ENCODE measurements at regions not wholly inside any gene's neighbourhood (a gene's known extent, or its start where the extent isn't known, plus 50 kb on each side); places are given as distances from the start of the nearest gene placed in this dataset.
"Not testable (repeated sequence)": the region's sequence is repeated elsewhere in the genome, so short reads cannot be mapped to it uniquely, and the experiment has no call there.

DNA sequence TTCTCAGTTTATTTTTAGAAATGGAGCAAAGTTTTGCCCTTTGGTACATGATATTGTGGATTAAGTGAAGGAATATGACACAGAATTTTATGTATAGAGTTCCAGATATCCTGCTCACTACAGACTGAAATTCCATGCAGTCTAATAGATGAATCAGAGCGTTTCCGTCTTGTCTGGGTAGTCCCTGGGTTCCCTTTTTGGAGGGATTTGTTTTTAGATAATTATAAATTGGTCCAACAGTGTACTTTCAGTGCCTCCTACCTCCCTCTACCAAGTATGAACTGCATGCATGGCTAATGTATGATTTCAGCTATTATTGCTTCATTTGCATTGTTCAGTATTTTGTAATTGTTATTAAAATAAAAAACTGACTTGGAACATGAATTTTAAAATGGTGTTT lies 74.4 kb downstream of the SEPTIN7 start:
- peak in 1 of 2 donors; percentile 44 for DNase-seq (ENCODE audit: low read depth in 2 of 2)
- TF ChIP-seq CTCF (conservative IDR thresholded peaks at IDR 0.05 in 1 of 2, IDR thresholded peaks at IDR 0.05 in 1 of 2; ENCODE audit: low read depth in 1 of 2, low read length in 2 of 2) = no peak
- TF ChIP-seq EZH2 (IDR thresholded peaks at IDR 0.05; ENCODE audit: low read length, missing control alignments) = no peak
- no peaks in the 10 kb centered on the region for H3K9me3 ChIP-seq (ENCODE audit: control insufficient read depth, insufficient read depth, low read depth, low read length)
- no peak overlapping the region for H3K4me2 ChIP-seq (ENCODE audit: extremely low read depth, insufficient read depth, low read length)
- H3K4me3 ChIP-seq (replicated peaks in 1 of 4; ENCODE audit: control extremely low read depth in 1 of 4, insufficient read depth in 1 of 4, low read depth in 3 of 4, low read length in 4 of 4) = no peak overlapping the region
- no peak overlapping the region for H3K27ac ChIP-seq (ENCODE audit: insufficient read depth, low read length)
- no peak overlapping the region for H2AFZ ChIP-seq (ENCODE audit: low read length)
- H3K9ac ChIP-seq (ENCODE audit: insufficient read depth, low read length) = no peak overlapping the region
- no peaks in the 10 kb centered on the region for H4K20me1 ChIP-seq (ENCODE audit: control insufficient read depth, extremely low read depth, insufficient read depth, low read length)
- H3K27me3 ChIP-seq (ENCODE audit: control insufficient read depth, insufficient read depth, low read length) = no peaks in the 10 kb centered on the region
- H3K4me1 ChIP-seq (ENCODE audit: control insufficient read depth, extremely low read depth, insufficient read depth, low read length) = peaks cover 2% of the 10 kb centered on the region
- no peaks in the 10 kb centered on the region for H3K36me3 ChIP-seq (ENCODE audit: control insufficient read depth, insufficient read depth, low read length)
- H3K79me2 ChIP-seq (ENCODE audit: control insufficient read depth, insufficient read depth, low read length) = peaks cover 12% of the 10 kb centered on the region

DNA sequence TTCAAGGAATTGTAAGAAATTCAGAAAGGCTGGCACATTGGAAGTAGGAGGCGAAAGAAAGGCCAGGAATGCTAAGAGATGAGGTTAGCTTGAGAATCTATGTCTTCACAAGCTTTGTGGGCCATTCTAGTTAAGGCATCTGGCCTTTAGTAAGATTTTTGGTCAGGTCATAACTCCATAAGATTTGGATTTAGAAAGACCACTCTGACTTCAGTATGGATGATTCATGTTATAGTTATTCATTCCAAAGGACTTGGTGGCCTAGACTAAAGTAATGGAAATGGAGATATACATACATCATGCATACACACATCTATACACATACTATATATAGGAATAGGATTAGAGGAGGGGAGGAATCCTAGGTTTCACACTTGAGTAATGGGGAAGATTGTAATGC lies 77.5 kb downstream of the SEPTIN7 start:
- H3K9ac ChIP-seq (ENCODE audit: insufficient read depth, low read length) = no peak overlapping the region
- H3K4me2 ChIP-seq (ENCODE audit: extremely low read depth, insufficient read depth, low read length) = no peak overlapping the region
- H3K4me1 ChIP-seq (ENCODE audit: control insufficient read depth, extremely low read depth, insufficient read depth, low read length) = no peaks in the 10 kb centered on the region
- no peaks in the 10 kb centered on the region for H3K36me3 ChIP-seq (ENCODE audit: control insufficient read depth, insufficient read depth, low read length)
- TF ChIP-seq EZH2 (IDR thresholded peaks at IDR 0.05; ENCODE audit: low read length, missing control alignments) = no peak
- no peak for TF ChIP-seq CTCF (conservative IDR thresholded peaks at IDR 0.05 in 1 of 2, IDR thresholded peaks at IDR 0.05 in 1 of 2; ENCODE audit: low read depth in 1 of 2, low read length in 2 of 2)
- no peaks in the 10 kb centered on the region for H3K79me2 ChIP-seq (ENCODE audit: control insufficient read depth, insufficient read depth, low read length)
- H4K20me1 ChIP-seq (ENCODE audit: control insufficient read depth, extremely low read depth, insufficient read depth, low read length) = no peaks in the 10 kb centered on the region
- H3K27me3 ChIP-seq (ENCODE audit: control insufficient read depth, insufficient read depth, low read length) = no peaks in the 10 kb centered on the region
- H3K9me3 ChIP-seq (ENCODE audit: control insufficient read depth, insufficient read depth, low read depth, low read length) = no peaks in the 10 kb centered on the region
- DNase-seq (ENCODE audit: low read depth in 2 of 2) = peak; percentile 9 to 34
- H3K27ac ChIP-seq (ENCODE audit: insufficient read depth, low read length) = no peak overlapping the region
- H3K4me3 ChIP-seq (replicated peaks in 1 of 4; ENCODE audit: control extremely low read depth in 1 of 4, insufficient read depth in 1 of 4, low read depth in 3 of 4, low read length in 4 of 4) = no peak overlapping the region
- no peak overlapping the region for H2AFZ ChIP-seq (ENCODE audit: low read length)

GRCh38 chr7:35887430-35887829 lies 86.6 kb downstream of the SEPTIN7 start:
- not testable (repeated sequence) for H3K27ac ChIP-seq (ENCODE audit: insufficient read depth, low read length); H3K9me3 ChIP-seq (ENCODE audit: control insufficient read depth, insufficient read depth, low read depth, low read length); H3K79me2 ChIP-seq (ENCODE audit: control insufficient read depth, insufficient read depth, low read length); DNase-seq (ENCODE audit: low read depth in 2 of 2); H2AFZ ChIP-seq (ENCODE audit: low read length); H4K20me1 ChIP-seq (ENCODE audit: control insufficient read depth, extremely low read depth, insufficient read depth, low read length); H3K4me1 ChIP-seq (ENCODE audit: control insufficient read depth, extremely low read depth, insufficient read depth, low read length); H3K36me3 ChIP-seq (ENCODE audit: control insufficient read depth, insufficient read depth, low read length); H3K27me3 ChIP-seq (ENCODE audit: control insufficient read depth, insufficient read depth, low read length); H3K4me3 ChIP-seq (replicated peaks in 1 of 4; ENCODE audit: control extremely low read depth in 1 of 4, insufficient read depth in 1 of 4, low read depth in 3 of 4, low read length in 4 of 4); H3K9ac ChIP-seq (ENCODE audit: insufficient read depth, low read length); H3K4me2 ChIP-seq (ENCODE audit: extremely low read depth, insufficient read depth, low read length)
